Pancreas (tissue), 10 donors: ENCODE measurements at regions not wholly inside any gene's neighbourhood (a gene's known extent, or its start where the extent isn't known, plus 50 kb on each side); places are given as distances from the start of the nearest gene placed in this dataset.

Experiments
- ATAC-seq, 4 donors: fragments of 200-7000 bp; cut with Tn5 transposase; one replicate each; pipeline versions ENCODE4 v1.8.0 to v1.9.1; 2020; ENCODE audit warnings: mild to moderate bottlenecking in 4 of 4, moderate library complexity in 4 of 4
- DNase-seq, 6 donors: peaks; one replicate each; pipeline ENCODE4 v3.0.0-alpha.2; 2020
- FAIRE-seq: peaks from 2 replicates; lab custom pipeline; 2012; peaks lifted over from hg19 to GRCh38; lab: Jason Lieb, UNC
- H3K27ac ChIP-seq, 4 donors: fragments of 200-600 bp; sonication (generic); 1 replicate in 3 of 4; 2 replicates in 1 of 4; pipeline versions ENCODE4 v1.5.0 to v1.8.0; 2020
- H3K27me3 ChIP-seq, 4 donors: fragments of 200-600 bp; one replicate each; pipeline ENCODE4 v1.8.0; 2021
- H3K36me3 ChIP-seq, 3 donors: fragments of 200-600 bp; sonication (generic) in 1 of 3; one replicate each; pipeline versions ENCODE4 v1.5.0 to v1.8.0; 2020 to 2021
- H3K4me1 ChIP-seq, 3 donors: fragments of 200-600 bp; one replicate each; pipeline ENCODE4 v1.8.0; 2021
- H3K4me3 ChIP-seq, 4 donors: fragments of 200-600 bp; sonication (generic) in 2 of 4; one replicate each; pipeline versions ENCODE4 v1.5.0 to v1.8.0; 2020 to 2021
- H3K9me3 ChIP-seq, 4 donors: fragments of 200-600 bp; one replicate each; pipeline ENCODE4 v1.8.0; 2021
- WGBS, 2 donors: extraction: QIAGEN DNeasy Blood & Tissue Kit; methylation state at CpG; one replicate each; pipeline ENCODE4 v1.1.7; 2013; 5-methylcytosine and 5-hydroxymethylcytosine counted together
- intact Hi-C, 3 donors: fragments of 100-400 bp; cut with DNase I; formaldehyde crosslinking; loops; one replicate each; pipeline versions ENCODE4 v1.11.1 to v1.14.2; 2022
- TF ChIP-seq, protein P1 (sequence below), 4 donors: fragments of 200-600 bp; sonication (generic) in 3 of 4; IDR thresholded peaks; one replicate each; pipeline versions ENCODE4 v1.5.0 to v1.8.0; 2021; ENCODE audit warnings: antibody characterized with exemption in 4 of 4
- donor health status: healthy with polysubstance abuse.
- donor health status: DM: no; HTN: no; CAD: no; lungs with moderate emphysema.
- donor health status: DM: no; HTN: no; CAD: no.
- donor health status: control.
- donor health status: control.
- donor health status: Bipolar disorder and iron deficiency.
- donor health status: DM: yes; HTN: yes; CAD: no.
- donor health status: DM: no; HTN: no; CAD: no.
- donor health status: DM: no; HTN: no; CAD: no.
- donor health status: DM: yes; HTN: yes; CAD: no.

GRCh38 chr1:81562934-81563333 is 237.8 kb upstream of the ADGRL2 start:
- intact Hi-C loops = no loop called here
- WGBS, 2 donors = 80 to 82% methylated on average over 3 of the region's 3 CpGs
- no peak for ATAC-seq
- H3K36me3 ChIP-seq = no peaks in the 10 kb centered on the region
- H3K27me3 ChIP-seq = no peaks in the 10 kb centered on the region
- H3K4me1 ChIP-seq = no peaks in the 10 kb centered on the region
- no peak for FAIRE-seq
- no peak overlapping the region for H3K27ac ChIP-seq
- no peak overlapping the region for H3K4me3 ChIP-seq
- DNase-seq = no peak
- H3K9me3 ChIP-seq = no peaks in the 10 kb centered on the region
- TF ChIP-seq, protein P1, sequence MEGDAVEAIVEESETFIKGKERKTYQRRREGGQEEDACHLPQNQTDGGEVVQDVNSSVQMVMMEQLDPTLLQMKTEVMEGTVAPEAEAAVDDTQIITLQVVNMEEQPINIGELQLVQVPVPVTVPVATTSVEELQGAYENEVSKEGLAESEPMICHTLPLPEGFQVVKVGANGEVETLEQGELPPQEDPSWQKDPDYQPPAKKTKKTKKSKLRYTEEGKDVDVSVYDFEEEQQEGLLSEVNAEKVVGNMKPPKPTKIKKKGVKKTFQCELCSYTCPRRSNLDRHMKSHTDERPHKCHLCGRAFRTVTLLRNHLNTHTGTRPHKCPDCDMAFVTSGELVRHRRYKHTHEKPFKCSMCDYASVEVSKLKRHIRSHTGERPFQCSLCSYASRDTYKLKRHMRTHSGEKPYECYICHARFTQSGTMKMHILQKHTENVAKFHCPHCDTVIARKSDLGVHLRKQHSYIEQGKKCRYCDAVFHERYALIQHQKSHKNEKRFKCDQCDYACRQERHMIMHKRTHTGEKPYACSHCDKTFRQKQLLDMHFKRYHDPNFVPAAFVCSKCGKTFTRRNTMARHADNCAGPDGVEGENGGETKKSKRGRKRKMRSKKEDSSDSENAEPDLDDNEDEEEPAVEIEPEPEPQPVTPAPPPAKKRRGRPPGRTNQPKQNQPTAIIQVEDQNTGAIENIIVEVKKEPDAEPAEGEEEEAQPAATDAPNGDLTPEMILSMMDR (IDR thresholded peaks at IDR 0.05) = no peak

- FAIRE-seq = no peak
- TF ChIP-seq, protein P1 (IDR thresholded peaks at IDR 0.05) = no peak
- no peak overlapping the region for H3K27ac ChIP-seq
These were observed 240.1 kb upstream of the ADGRL2 start for GRCh38 chr1:81560629-81561028.

GRCh38 chr1:81559662-81560350 is 240.9 kb upstream of the ADGRL2 start:
- no peak overlapping the region for H3K4me3 ChIP-seq
- ATAC-seq (no peak), FAIRE-seq (no peak), DNase-seq (no peak)
- intact Hi-C loops = no loop called here
- H3K36me3 ChIP-seq = no peaks in the 10 kb centered on the region
- WGBS, 2 donors = 58 to 73% methylated on average over 1 of the region's 1 CpG
- TF ChIP-seq, protein P1 (IDR thresholded peaks at IDR 0.05) = no peak
- H3K27me3 ChIP-seq = no peaks in the 10 kb centered on the region
- H3K9me3 ChIP-seq = no peaks in the 10 kb centered on the region
- no peaks in the 10 kb centered on the region for H3K4me1 ChIP-seq
- H3K27ac ChIP-seq = no peak overlapping the region

More at GRCh38 chr1:81560629-81561028, 240.1 kb upstream of the ADGRL2 start:
- intact Hi-C loops = no loop called here
- 88 to 93% methylated on average over 7 of the region's 7 CpGs for WGBS, 2 donors
- Histone ChIP-seq H3K36me3 (no peaks in the 10 kb centered on the region), H3K9me3 (no peaks in the 10 kb centered on the region), H3K4me3 (no peak overlapping the region), H3K4me1 (no peaks in the 10 kb centered on the region), H3K27me3 (no peaks in the 10 kb centered on the region)
- DNase-seq (no peak), ATAC-seq (no peak)

DNA sequence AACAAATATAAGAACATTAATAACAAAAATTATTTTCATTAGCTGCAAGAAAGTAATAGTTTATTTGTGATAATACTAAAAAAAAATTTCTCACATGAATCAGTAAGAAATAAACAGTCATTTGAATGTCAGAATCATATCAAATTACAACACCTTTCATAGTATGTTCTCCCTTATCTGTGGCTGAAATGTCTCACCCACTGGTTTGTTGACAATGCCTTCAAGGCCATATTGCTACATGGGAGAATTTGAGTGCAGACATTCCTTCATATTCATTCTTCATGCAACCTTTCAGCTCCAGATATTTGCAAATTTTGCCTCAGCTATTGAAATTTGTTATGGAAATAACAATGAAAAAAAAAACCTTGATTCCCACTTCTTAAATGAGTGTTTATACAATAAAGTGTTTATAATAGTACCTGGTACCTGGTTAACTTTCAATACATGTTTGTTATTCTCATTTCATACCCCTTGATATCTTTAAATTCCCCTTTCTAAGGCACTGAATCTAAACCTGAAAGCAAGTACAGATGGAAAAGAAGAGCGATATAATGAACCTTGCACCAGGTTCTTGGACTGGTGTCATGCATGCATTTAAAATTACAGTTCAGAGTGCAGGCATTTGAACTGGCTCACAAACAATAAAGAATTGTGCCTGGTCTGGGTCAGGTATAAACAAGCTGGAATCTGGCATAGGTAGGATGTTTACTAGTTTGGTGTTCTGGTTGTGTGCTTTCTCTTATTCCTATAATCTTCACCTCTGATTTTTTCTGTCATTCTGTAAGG is 242.2 kb upstream of the ADGRL2 start:
- intact Hi-C loops = no loop called here
- Histone ChIP-seq H3K27me3 (no peaks in the 10 kb centered on the region), H3K4me3 (no peak overlapping the region), H3K4me1 (no peaks in the 10 kb centered on the region), H3K27ac (no peak overlapping the region), H3K36me3 (no peaks in the 10 kb centered on the region), H3K9me3 (no peaks in the 10 kb centered on the region)
- FAIRE-seq (no peak), DNase-seq (no peak), ATAC-seq (peak in 2 of 4 donors; percentile 66 to 87)
- TF ChIP-seq, protein P1 (IDR thresholded peaks at IDR 0.05) = no peak
- 76 to 89% methylated on average over 1 of the region's 1 CpG for WGBS, 2 donors

- H3K9me3 ChIP-seq = no peaks in the 10 kb centered on the region
- H3K27ac ChIP-seq = no peak overlapping the region
- intact Hi-C loops = no loop called here
- WGBS, 2 donors = 94 to 98% methylated on average over 11 of the region's 11 CpGs
- peak in 1 of 6 donors; percentile 25 for DNase-seq
- no peaks in the 10 kb centered on the region for H3K4me1 ChIP-seq
- H3K4me3 ChIP-seq = no peak overlapping the region
- FAIRE-seq = no peak
- no peak for ATAC-seq
- TF ChIP-seq, protein P1 (IDR thresholded peaks at IDR 0.05) = no peak
- no peaks in the 10 kb centered on the region for H3K36me3 ChIP-seq
- H3K27me3 ChIP-seq = no peaks in the 10 kb centered on the region
These were observed 243.8 kb upstream of the ADGRL2 start for GRCh38 chr1:81556968-81557367.
